Endothelial cell of umbilical vein (primary cell): ENCODE measurements at regions not wholly inside any gene's neighbourhood (a gene's known extent, or its start where the extent isn't known, plus 50 kb on each side); places are given as distances from the start of the nearest gene placed in this dataset.

Experiments
- BruUV-seq: library from RNA; stranded (reverse); fragments of 400-500 nt; replicated peaks from 2 replicates; lab custom pipeline; 2021; lab: Mats Ljungman, UMichigan
- CTCF ChIA-PET: fragments of 300-600, 350-600 bp; sonication (Branson Sonifier 250); formaldehyde crosslinking; loops from one replicate; lab custom pipeline; 2021; ENCODE audit warnings: antibody characterized with exemption, inconsistent platforms; lab: Charles Lee
- POLR2A ChIA-PET: fragments of 300-600, 350-600 bp; sonication (Branson Sonifier 250); formaldehyde crosslinking; loops from one replicate; lab custom pipeline; 2021; ENCODE audit warnings: antibody characterized with exemption, inconsistent platforms; lab: Charles Lee
- DNase-seq: peaks from one replicate; pipeline ENCODE4 v3.0.0-alpha.2; 2011; ENCODE audit warnings: low read depth, low spot score
- FAIRE-seq: peaks from 2 replicates; lab custom pipeline; 2011; peaks lifted over from hg19 to GRCh38; lab: Jason Lieb, UNC
- H2AFZ ChIP-seq: 2 replicates; pipeline ENCODE4 v1.6.0; 2012; ENCODE audit warnings: low read depth, low read length, control low read depth, inconsistent platforms
- H3K27ac ChIP-seq: 2 replicates; pipeline ENCODE4 v1.5.1; 2011; ENCODE audit warnings: low read depth, mild to moderate bottlenecking, control low read depth, low read length, moderate library complexity; ENCODE audit not compliant: insufficient read depth
- H3K27me3 ChIP-seq, 2 experiments: 2 replicates each; pipeline versions ENCODE4 v1.6.0 to v1.6.1; 2011; ENCODE audit warnings: low read length in 2 of 2, mixed read lengths in 1 of 2; ENCODE audit not compliant: control insufficient read depth in 2 of 2, insufficient read depth in 2 of 2
- H3K36me3 ChIP-seq, 2 experiments: 2 replicates in 1 of 2; 3 replicates in 1 of 2; pipeline ENCODE4 v1.5.1; 2011; ENCODE audit warnings: low read length in 2 of 2, mild to moderate bottlenecking in 1 of 2, moderate library complexity in 1 of 2; ENCODE audit not compliant: control insufficient read depth in 2 of 2, insufficient read depth in 2 of 2; ENCODE audit errors: extremely low read depth in 1 of 2
- H3K4me1 ChIP-seq: 3 replicates; pipeline ENCODE4 v1.5.1; 2011; ENCODE audit warnings: mild to moderate bottlenecking, low read length; ENCODE audit not compliant: control insufficient read depth, insufficient read depth; ENCODE audit errors: extremely low read depth
- H3K4me2 ChIP-seq: 2 replicates; pipeline ENCODE4 v1.6.1; 2011; ENCODE audit warnings: low read length, control low read depth, mixed read lengths; ENCODE audit not compliant: insufficient read depth
- H3K4me3 ChIP-seq, 3 experiments: fragments of 200-600 bp in 1 of 3; sonication (generic), shearing (Covaris generic) in 1 of 3; replicated peaks in 1 of 3; 2 replicates each; pipeline ENCODE4 v1.5.1; 2011 to 2016; ENCODE audit warnings: control low read depth in 3 of 3, low read length in 3 of 3, mild to moderate bottlenecking in 2 of 3, inconsistent platforms in 1 of 3, low read depth in 1 of 3, moderate library complexity in 1 of 3; ENCODE audit not compliant: insufficient read depth in 1 of 3
- H3K79me2 ChIP-seq: 2 replicates; pipeline ENCODE4 v1.6.0; 2012; ENCODE audit warnings: low read length, inconsistent platforms; ENCODE audit not compliant: control insufficient read depth, insufficient read depth
- H3K9ac ChIP-seq: replicated peaks from 2 replicates; pipeline ENCODE3; 2011; ENCODE audit warnings: low read length, control low read depth; ENCODE audit not compliant: insufficient read depth; ENCODE audit errors: extremely low read depth
- H3K9me1 ChIP-seq: replicated peaks from 3 replicates; pipeline ENCODE4 v1.6.0; 2011; ENCODE audit warnings: mild to moderate bottlenecking, low read length; ENCODE audit not compliant: control insufficient read depth, insufficient read depth; ENCODE audit errors: extremely low read depth
- H3K9me3 ChIP-seq: replicated peaks from 2 replicates; pipeline ENCODE4 v1.5.1; 2012; ENCODE audit warnings: low read length, inconsistent platforms; ENCODE audit not compliant: control insufficient read depth, insufficient read depth
- H4K20me1 ChIP-seq: replicated peaks from 2 replicates; pipeline ENCODE3; 2011; ENCODE audit warnings: mild to moderate bottlenecking, low read length; ENCODE audit not compliant: control insufficient read depth, insufficient read depth; ENCODE audit errors: extremely low read depth
- CTCF ChIP-seq, 2 donors: IDR thresholded peaks; 1 replicate in 1 of 2; 2 replicates in 1 of 2; pipeline ENCODE4 v1.5.1; 2011; ENCODE audit warnings: low read length in 2 of 2, mild to moderate bottlenecking in 2 of 2, moderate library complexity in 2 of 2, control low read depth in 1 of 2, inconsistent platforms in 1 of 2, low read depth in 1 of 2; ENCODE audit not compliant: insufficient read depth in 1 of 2; ENCODE audit errors: extremely low read depth in 1 of 2
- EZH2 ChIP-seq: IDR thresholded peaks from 2 replicates; pipeline ENCODE4 v1.6.1; 2012; ENCODE audit warnings: borderline replicate concordance, low read depth, mild to moderate bottlenecking, moderate library complexity, low read length, inconsistent platforms; ENCODE audit not compliant: severe bottlenecking
- FOS ChIP-seq: IDR thresholded peaks from 2 replicates; pipeline ENCODE4 v1.6.1; 2011; ENCODE audit warnings: mild to moderate bottlenecking, low read length, moderate library complexity, borderline replicate concordance; ENCODE audit not compliant: insufficient read depth
- GATA2 ChIP-seq: IDR thresholded peaks from 2 replicates; pipeline ENCODE4 v1.7.0; 2011; ENCODE audit warnings: low read depth, mild to moderate bottlenecking, moderate library complexity, mixed read lengths, low read length; ENCODE audit not compliant: insufficient read length, insufficient read depth
- JUN ChIP-seq: IDR thresholded peaks from 2 replicates; pipeline ENCODE4 v1.6.1; 2011; ENCODE audit warnings: borderline replicate concordance, low read depth; ENCODE audit not compliant: insufficient read length, insufficient read depth
- MAX ChIP-seq: IDR thresholded peaks from 2 replicates; pipeline ENCODE4 v1.6.1; 2011; ENCODE audit not compliant: insufficient read depth, insufficient read length
- MYC ChIP-seq: IDR thresholded peaks from one replicate; pipeline ENCODE4 v1.6.1; 2011; ENCODE audit warnings: mild to moderate bottlenecking, low read depth, low read length
- POLR2A ChIP-seq: IDR thresholded peaks from 2 replicates; pipeline ENCODE4 v1.6.1; 2012; ENCODE audit warnings: low read depth, mild to moderate bottlenecking, control low read depth, low read length
- POLR2AphosphoS5 ChIP-seq: IDR thresholded peaks from 2 replicates; pipeline ENCODE4 v1.6.1; 2012; ENCODE audit warnings: low read depth, mild to moderate bottlenecking, control low read depth, low read length, moderate library complexity; ENCODE audit not compliant: insufficient read depth
- dilution Hi-C: fragments of 300-500 bp; cut with MboI; formaldehyde crosslinking; loops from one replicate; pipeline ENCODE4 v1.15.0; 2019; ENCODE audit warnings: low sequenced_read_pairs; ENCODE audit not compliant: extremely low pct_ligation_motif_present
- intact Hi-C: fragments of 100-400 bp; cut with micrococcal nuclease; formaldehyde crosslinking; loops from one replicate; pipeline ENCODE4 v1.10.0; 2022

GRCh38 chr16:48820379-48820778, 210.4 kb upstream of the N4BP1 start:
- ChIA-PET CTCF (no interaction called here), POLR2A (no interaction called here)
- no peaks in the 10 kb centered on the region for H3K9me1 ChIP-seq
- no peak for DNase-seq
- dilution Hi-C loops: no loop called here
- no peaks in the 10 kb centered on the region for H4K20me1 ChIP-seq
- H3K4me3 ChIP-seq: no peak overlapping the region
- intact Hi-C loops: no loop called here
- H3K4me2 ChIP-seq: no peak overlapping the region
- no peaks in the 10 kb centered on the region for H3K4me1 ChIP-seq
- H3K27me3 ChIP-seq: no peaks in the 10 kb centered on the region
- TF ChIP-seq FOS (no peak), POLR2AphosphoS5 (no peak), EZH2 (no peak), MYC (no peak), CTCF (IDR thresholded peaks at IDR 0.05; ENCODE audit: extremely low read depth in 1 of 2, insufficient read depth in 1 of 2, low read depth in 1 of 2, low read length in 2 of 2) (no peak), MAX (no peak), JUN (no peak), GATA2 (no peak), POLR2A (no peak)
- H3K79me2 ChIP-seq: no peaks in the 10 kb centered on the region
- H3K9ac ChIP-seq: no peak overlapping the region
- peaks cover 2% of the 10 kb centered on the region for H3K9me3 ChIP-seq
- H3K27ac ChIP-seq: no peak overlapping the region
- no peaks in the 10 kb centered on the region for H3K36me3 ChIP-seq
- H2AFZ ChIP-seq: no peak overlapping the region
- FAIRE-seq: no peak
- BruUV-seq: no TSS peak
